ENCODE measurements at regions not wholly inside any gene's neighbourhood (a gene's known extent, or its start where the extent isn't known, plus 50 kb on each side); places are given as distances from the start of the nearest gene placed in this dataset.

GRCh38 chrY:13544491-13544890 lies 64.7 kb upstream of the UTY start:
- H3K4me1 ChIP-seq (ENCODE audit: insufficient read depth, low read length, severe bottlenecking), result no peaks in the 10 kb centered on the region
- H3K9me2 ChIP-seq (ENCODE audit: low read depth, low read length), result no peaks in the 10 kb centered on the region
- TF ChIP-seq CTCF (IDR thresholded peaks at IDR 0.05; ENCODE audit: low read length) (no peak), EZH2 (IDR thresholded peaks at IDR 0.05; ENCODE audit: borderline replicate concordance, low read length) (no peak)
- no peaks in the 10 kb centered on the region for H3K79me2 ChIP-seq (ENCODE audit: insufficient read depth, low read length)
- no peak overlapping the region for H3K4me2 ChIP-seq (ENCODE audit: low read length)
- no peak overlapping the region for H3K9ac ChIP-seq (ENCODE audit: low read length)
- no peaks in the 10 kb centered on the region for H3F3A ChIP-seq (ENCODE audit: insufficient read depth, low read length)
- H3K4me3 ChIP-seq (ENCODE audit: low read depth, low read length, poor library complexity, severe bottlenecking), result no peak overlapping the region
- no peaks in the 10 kb centered on the region for H3K36me3 ChIP-seq (ENCODE audit: insufficient read depth, low read length)
- H3K27me3 ChIP-seq (ENCODE audit: insufficient read depth, low read length), result no peaks in the 10 kb centered on the region
- H2AFZ ChIP-seq (ENCODE audit: low read length), result no peak overlapping the region
- no peaks in the 10 kb centered on the region for H3K9me3 ChIP-seq (ENCODE audit: low read length)
- no peaks in the 10 kb centered on the region for H4K20me1 ChIP-seq (ENCODE audit: insufficient read depth, low read length)
- no peak overlapping the region for H3K27ac ChIP-seq (ENCODE audit: low read depth, low read length, poor library complexity, severe bottlenecking)

GRCh38 chrY:13537919-13538318 lies 58.1 kb upstream of the UTY start:
- Histone ChIP-seq H3K27ac (ENCODE audit: low read depth, low read length, poor library complexity, severe bottlenecking) (no peak overlapping the region), H3F3A (ENCODE audit: insufficient read depth, low read length) (no peaks in the 10 kb centered on the region), H3K79me2 (ENCODE audit: insufficient read depth, low read length) (no peaks in the 10 kb centered on the region), H3K9ac (ENCODE audit: low read length) (no peak overlapping the region), H3K9me2 (ENCODE audit: low read depth, low read length) (no peaks in the 10 kb centered on the region), H3K27me3 (ENCODE audit: insufficient read depth, low read length) (no peaks in the 10 kb centered on the region), H3K36me3 (ENCODE audit: insufficient read depth, low read length) (no peaks in the 10 kb centered on the region), H4K20me1 (ENCODE audit: insufficient read depth, low read length) (no peaks in the 10 kb centered on the region), H3K4me1 (ENCODE audit: insufficient read depth, low read length, severe bottlenecking) (no peaks in the 10 kb centered on the region), H3K4me3 (ENCODE audit: low read depth, low read length, poor library complexity, severe bottlenecking) (no peak overlapping the region), H2AFZ (ENCODE audit: low read length) (no peak overlapping the region), H3K4me2 (ENCODE audit: low read length) (no peak overlapping the region), H3K9me3 (ENCODE audit: low read length) (no peaks in the 10 kb centered on the region)
- TF ChIP-seq EZH2 (IDR thresholded peaks at IDR 0.05; ENCODE audit: borderline replicate concordance, low read length), result no peak
- no peak for TF ChIP-seq CTCF (IDR thresholded peaks at IDR 0.05; ENCODE audit: low read length)
